ENCODE measurements at regions not wholly inside any gene's neighbourhood (a gene's known extent, or its start where the extent isn't known, plus 50 kb on each side); places are given as distances from the start of the nearest gene placed in this dataset.
A peak's percentile ranks its signal among the peaks of the same experiment; 100 is the strongest.

GRCh38 chr4:151991884-151992167 lies 231.0 kb upstream of the GATB start:
- Histone ChIP-seq H3K36me3 (no peaks in the 10 kb centered on the region), H3K27ac (peak overlapping the region in 1 of 2 donors; percentile 64), H3K4me1 (peaks cover 0 to 26% (median 11%) of the 10 kb centered on the region in 4 donors), H3K27me3 (no peaks in the 10 kb centered on the region), H3K4me3 (no peak overlapping the region), H3K9me3 (no peaks in the 10 kb centered on the region)
- no peak for TF ChIP-seq CTCF (IDR thresholded peaks at IDR 0.05)
- intact Hi-C loops (cut with DNase I; ENCODE audit: low total_unique reads) = no loop called here
- DNase-seq = no peak

- TF ChIP-seq CTCF (IDR thresholded peaks at IDR 0.05) = no peak
- intact Hi-C loops (cut with DNase I; ENCODE audit: low total_unique reads) = no loop called here
- H3K36me3 ChIP-seq = no peaks in the 10 kb centered on the region
- H3K27ac ChIP-seq = peak overlapping the region in 1 of 2 donors; percentile 64
- H3K4me1 ChIP-seq = peaks cover 0 to 26% (median 11%) of the 10 kb centered on the region in 4 donors
- no peaks in the 10 kb centered on the region for H3K9me3 ChIP-seq
- H3K4me3 ChIP-seq = no peak overlapping the region
- H3K27me3 ChIP-seq = no peaks in the 10 kb centered on the region
- DNase-seq = no peak
Measured at GRCh38 chr4:151991001-151991883, 230.4 kb upstream of the GATB start.

GRCh38 chr4:151990201-151990600 lies 229.4 kb upstream of the GATB start:
- H3K27me3 ChIP-seq = no peaks in the 10 kb centered on the region
- TF ChIP-seq CTCF (IDR thresholded peaks at IDR 0.05) = no peak
- H3K27ac ChIP-seq = no peak overlapping the region
- no peak overlapping the region for H3K4me3 ChIP-seq
- DNase-seq = no peak
- no peaks in the 10 kb centered on the region for H3K36me3 ChIP-seq
- H3K9me3 ChIP-seq = no peaks in the 10 kb centered on the region
- intact Hi-C loops (cut with DNase I; ENCODE audit: low total_unique reads) = no loop called here
- H3K4me1 ChIP-seq = peaks cover 0 to 26% (median 11%) of the 10 kb centered on the region in 4 donors

DNA sequence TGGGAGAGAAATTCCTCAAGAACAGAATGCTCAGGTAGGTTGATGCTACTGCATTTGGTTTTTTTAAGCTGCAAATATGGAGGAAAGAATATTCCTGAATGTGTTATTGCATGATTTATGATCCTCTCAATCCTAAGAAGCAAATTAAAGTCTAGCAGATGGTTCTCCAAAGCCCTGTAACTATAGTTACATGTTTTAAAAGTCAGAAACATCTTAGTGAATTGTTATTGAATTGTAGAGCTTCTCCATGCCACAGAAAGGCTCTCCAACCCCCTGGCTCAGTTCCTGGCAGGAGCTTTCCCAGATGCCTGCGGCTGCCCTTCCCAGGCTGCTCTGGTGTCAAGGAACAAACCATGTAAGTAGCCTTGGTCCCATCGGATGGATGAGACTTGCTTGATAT lies 227.8 kb upstream of the GATB start:
- H3K27me3 ChIP-seq = no peaks in the 10 kb centered on the region
- no peaks in the 10 kb centered on the region for H3K9me3 ChIP-seq
- H3K4me1 ChIP-seq = peaks cover 0 to 26% (median 12%) of the 10 kb centered on the region in 4 donors
- DNase-seq = no peak
- intact Hi-C loops (cut with DNase I; ENCODE audit: low total_unique reads) = no loop called here
- H3K36me3 ChIP-seq = no peaks in the 10 kb centered on the region
- H3K27ac ChIP-seq = no peak overlapping the region
- H3K4me3 ChIP-seq = no peak overlapping the region
- TF ChIP-seq CTCF (IDR thresholded peaks at IDR 0.05) = no peak

DNA sequence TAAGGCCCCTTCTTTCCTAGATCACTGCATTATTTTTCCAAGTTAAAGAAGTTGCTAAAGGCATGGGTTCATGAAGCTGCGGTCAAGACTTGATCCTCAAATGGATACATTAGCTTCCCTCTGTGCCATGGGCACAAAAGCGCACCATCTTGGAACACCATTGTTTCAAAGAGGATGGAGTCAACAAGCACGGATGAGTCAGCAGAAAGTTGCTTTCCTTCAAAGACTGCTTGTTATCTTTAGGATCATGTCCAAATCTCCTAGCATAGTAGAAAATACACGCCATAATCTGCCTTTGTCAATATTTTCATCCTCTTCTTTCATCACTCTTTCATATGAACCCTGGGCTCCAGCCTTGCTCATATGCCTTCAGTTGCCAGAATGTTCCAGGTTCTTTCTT lies 226.8 kb upstream of the GATB start:
- Histone ChIP-seq H3K36me3 (no peaks in the 10 kb centered on the region), H3K4me3 (no peak overlapping the region), H3K27ac (no peak overlapping the region), H3K27me3 (no peaks in the 10 kb centered on the region), H3K4me1 (peaks cover 0 to 25% (median 12%) of the 10 kb centered on the region in 4 donors), H3K9me3 (no peaks in the 10 kb centered on the region)
- no peak for DNase-seq
- TF ChIP-seq CTCF (IDR thresholded peaks at IDR 0.05) = no peak
- intact Hi-C loops (cut with DNase I; ENCODE audit: low total_unique reads) = no loop called here
